HEK293 (cell line): ENCODE measurements at regions not wholly inside any gene's neighbourhood (a gene's known extent, or its start where the extent isn't known, plus 50 kb on each side); places are given as distances from the start of the nearest gene placed in this dataset.
"Not testable (repeated sequence)": the region's sequence is repeated elsewhere in the genome, so short reads cannot be mapped to it uniquely, and the experiment has no call there.

Experiments used
- CTCF ChIA-PET: fragments of 350-600 bp; formaldehyde crosslinking; extraction: SDS; loops from one replicate; lab custom pipeline; 2021; ENCODE audit warnings: antibody characterized with exemption; lab: Yijun Ruan, JAX
- POLR2A ChIA-PET: fragments of 300-600 bp; formaldehyde crosslinking; extraction: SDS; loops from one replicate; lab custom pipeline; 2020; ENCODE audit warnings: antibody characterized with exemption, inconsistent platforms; lab: Yijun Ruan, JAX
- H3K27ac ChIP-seq: fragments of 200-500 bp; sonication (Bioruptor generic); 2 replicates; pipeline ENCODE4 v1.5.1; 2014; ENCODE audit warnings: low read depth, low read length, control low read depth, inconsistent platforms; ENCODE audit errors: extremely low read depth
- H3K36me3 ChIP-seq, 2 experiments: fragments of 200-500 bp in 1 of 2; sonication (Bioruptor generic) in 1 of 2; 1 replicate in 1 of 2; 2 replicates in 1 of 2; pipeline ENCODE4 v1.5.1; 2014 to 2017; ENCODE audit warnings: inconsistent platforms in 2 of 2, low read length in 2 of 2; ENCODE audit not compliant: control insufficient read depth in 2 of 2, insufficient read depth in 1 of 2
- H3K4me1 ChIP-seq: fragments of 200-500 bp; sonication (Bioruptor generic); 2 replicates; pipeline ENCODE4 v1.5.1; 2014; ENCODE audit warnings: mild to moderate bottlenecking, low read length, inconsistent platforms; ENCODE audit not compliant: control insufficient read depth, insufficient read depth
- H3K4me3 ChIP-seq: 2 replicates; pipeline ENCODE4 v1.5.1; 2011; ENCODE audit warnings: low read depth, mild to moderate bottlenecking, control low read depth, low read length, moderate library complexity
- H3K9me3 ChIP-seq: fragments of 200-500 bp; sonication (Bioruptor generic); 2 replicates; pipeline ENCODE4 v1.5.1; 2014; ENCODE audit warnings: low read depth, low read length, inconsistent platforms; ENCODE audit not compliant: control insufficient read depth, insufficient read depth
- KLF1 ChIP-seq: fragments of 450-650 bp; formaldehyde crosslinking; IDR thresholded peaks from 2 replicates; pipeline ENCODE4 v1.5.1; 2016; ENCODE audit warnings: missing biosample characterization, missing genetic modification characterization
- KLF8 ChIP-seq: fragments of 450-650 bp; formaldehyde crosslinking; IDR thresholded peaks from 2 replicates; pipeline ENCODE4 v1.5.1; 2016; ENCODE audit warnings: missing biosample characterization, missing genetic modification characterization
- OSR2 ChIP-seq: fragments of 450-650 bp; formaldehyde crosslinking; IDR thresholded peaks from 2 replicates; pipeline ENCODE4 v1.5.1; 2016; ENCODE audit warnings: missing biosample characterization, missing genetic modification characterization
- TRIM28 ChIP-seq: IDR thresholded peaks from 2 replicates; pipeline ENCODE4 v1.6.1; 2011; ENCODE audit warnings: low read length, control low read depth, borderline replicate concordance
- ZNF112 ChIP-seq: fragments of 450-650 bp; formaldehyde crosslinking; IDR thresholded peaks from 2 replicates; pipeline ENCODE4 v1.5.0; 2017; ENCODE audit warnings: missing biosample characterization, missing genetic modification characterization
- ZNF16 ChIP-seq: fragments of 450-650 bp; formaldehyde crosslinking; IDR thresholded peaks from 2 replicates; pipeline ENCODE4 v1.5.1; 2016; ENCODE audit warnings: low read depth, missing biosample characterization, missing genetic modification characterization
- ZNF2 ChIP-seq: fragments of 450-650 bp; formaldehyde crosslinking; IDR thresholded peaks from 2 replicates; pipeline ENCODE4 v1.5.1; 2016; ENCODE audit warnings: missing biosample characterization, missing genetic modification characterization
- ZNF202 ChIP-seq: fragments of 450-650 bp; formaldehyde crosslinking; IDR thresholded peaks from 2 replicates; pipeline ENCODE4 v1.5.1; 2016; ENCODE audit warnings: missing biosample characterization, missing genetic modification characterization, borderline replicate concordance
- ZNF280C ChIP-seq: fragments of 450-650 bp; formaldehyde crosslinking; IDR thresholded peaks from 2 replicates; pipeline ENCODE4 v1.5.1; 2016; ENCODE audit warnings: missing biosample characterization, missing genetic modification characterization
- ZNF324 ChIP-seq: fragments of 450-650 bp; formaldehyde crosslinking; IDR thresholded peaks from 2 replicates; pipeline ENCODE4 v1.5.1; 2016; ENCODE audit warnings: missing biosample characterization, missing genetic modification characterization
- ZNF366 ChIP-seq: fragments of 450-650 bp; formaldehyde crosslinking; conservative IDR thresholded peaks from 2 replicates; pipeline ENCODE4 v1.5.1; 2016; ENCODE audit warnings: missing biosample characterization, missing genetic modification characterization
- ZNF37A ChIP-seq: fragments of 450-650 bp; IDR thresholded peaks from 2 replicates; pipeline ENCODE4 v1.5.1; 2018; ENCODE audit warnings: missing biosample characterization, missing genetic modification characterization
- ZNF394 ChIP-seq: fragments of 450-650 bp; formaldehyde crosslinking; IDR thresholded peaks from 2 replicates; pipeline ENCODE4 v1.5.1; 2016; ENCODE audit warnings: missing biosample characterization, missing genetic modification characterization, mild to moderate bottlenecking, moderate library complexity, borderline replicate concordance
- ZNF433 ChIP-seq: fragments of 450-650 bp; formaldehyde crosslinking; IDR thresholded peaks from 2 replicates; pipeline ENCODE4 v1.5.1; 2016; ENCODE audit warnings: missing biosample characterization, missing genetic modification characterization, low read depth
- ZNF48 ChIP-seq: fragments of 450-650 bp; formaldehyde crosslinking; IDR thresholded peaks from 2 replicates; pipeline ENCODE4 v1.5.1; 2016; ENCODE audit warnings: missing biosample characterization, missing genetic modification characterization
- ZNF600 ChIP-seq: fragments of 450-650 bp; formaldehyde crosslinking; IDR thresholded peaks from 2 replicates; pipeline ENCODE4 v1.5.1; 2016; ENCODE audit warnings: missing biosample characterization, missing genetic modification characterization
- ZNF670 ChIP-seq: fragments of 450-650 bp; formaldehyde crosslinking; IDR thresholded peaks from 2 replicates; pipeline ENCODE4 v1.5.1; 2016; ENCODE audit warnings: missing biosample characterization, missing genetic modification characterization, low read depth
- TF ChIP-seq, protein P1 (sequence below): fragments of 450-650 bp; formaldehyde crosslinking; conservative IDR thresholded peaks from 2 replicates; pipeline ENCODE4 v1.5.1; 2016; ENCODE audit warnings: low read depth, missing biosample characterization, missing genetic modification characterization
- TF ChIP-seq, protein P2 (sequence below): IDR thresholded peaks from 2 replicates; pipeline ENCODE4 v1.6.1; 2011; ENCODE audit warnings: mild to moderate bottlenecking, low read depth, low read length, borderline replicate concordance

- H3K27ac ChIP-seq, result no peak overlapping the region
- POLR2A ChIA-PET, result no interaction called here
- H3K4me3 ChIP-seq, result no peak overlapping the region
- no peaks in the 10 kb centered on the region for H3K9me3 ChIP-seq
- no peak for TF ChIP-seq KLF8
- TF ChIP-seq OSR2 (tag by site-specific recombination), result no peak
- TF ChIP-seq ZNF16, result no peak
- no peak for TF ChIP-seq KLF1 (tag by site-specific recombination)
- TF ChIP-seq ZNF433, result no peak
- no peak for TF ChIP-seq ZNF366 (tag by site-specific recombination)
- TF ChIP-seq ZNF394, result no peak
- TF ChIP-seq ZNF48 (tag by site-specific recombination), result no peak
- TF ChIP-seq ZNF600 (tag by site-specific recombination), result no peak
- TF ChIP-seq, protein P1, sequence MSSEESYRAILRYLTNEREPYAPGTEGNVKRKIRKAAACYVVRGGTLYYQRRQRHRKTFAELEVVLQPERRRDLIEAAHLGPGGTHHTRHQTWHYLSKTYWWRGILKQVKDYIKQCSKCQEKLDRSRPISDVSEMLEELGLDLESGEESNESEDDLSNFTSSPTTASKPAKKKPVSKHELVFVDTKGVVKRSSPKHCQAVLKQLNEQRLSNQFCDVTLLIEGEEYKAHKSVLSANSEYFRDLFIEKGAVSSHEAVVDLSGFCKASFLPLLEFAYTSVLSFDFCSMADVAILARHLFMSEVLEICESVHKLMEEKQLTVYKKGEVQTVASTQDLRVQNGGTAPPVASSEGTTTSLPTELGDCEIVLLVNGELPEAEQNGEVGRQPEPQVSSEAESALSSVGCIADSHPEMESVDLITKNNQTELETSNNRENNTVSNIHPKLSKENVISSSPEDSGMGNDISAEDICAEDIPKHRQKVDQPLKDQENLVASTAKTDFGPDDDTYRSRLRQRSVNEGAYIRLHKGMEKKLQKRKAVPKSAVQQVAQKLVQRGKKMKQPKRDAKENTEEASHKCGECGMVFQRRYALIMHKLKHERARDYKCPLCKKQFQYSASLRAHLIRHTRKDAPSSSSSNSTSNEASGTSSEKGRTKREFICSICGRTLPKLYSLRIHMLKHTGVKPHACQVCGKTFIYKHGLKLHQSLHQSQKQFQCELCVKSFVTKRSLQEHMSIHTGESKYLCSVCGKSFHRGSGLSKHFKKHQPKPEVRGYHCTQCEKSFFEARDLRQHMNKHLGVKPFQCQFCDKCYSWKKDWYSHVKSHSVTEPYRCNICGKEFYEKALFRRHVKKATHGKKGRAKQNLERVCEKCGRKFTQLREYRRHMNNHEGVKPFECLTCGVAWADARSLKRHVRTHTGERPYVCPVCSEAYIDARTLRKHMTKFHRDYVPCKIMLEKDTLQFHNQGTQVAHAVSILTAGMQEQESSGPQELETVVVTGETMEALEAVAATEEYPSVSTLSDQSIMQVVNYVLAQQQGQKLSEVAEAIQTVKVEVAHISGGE (tag by site-specific recombination), result no peak
- no peak for TF ChIP-seq ZNF37A (tag by site-specific recombination)
- TF ChIP-seq ZNF112 (tag by site-specific recombination), result no peak
- TF ChIP-seq ZNF670 (tag by site-specific recombination), result no peak
- no peak for TF ChIP-seq ZNF2
- no peak for TF ChIP-seq TRIM28
- TF ChIP-seq ZNF324, result no peak
- TF ChIP-seq, protein P2, sequence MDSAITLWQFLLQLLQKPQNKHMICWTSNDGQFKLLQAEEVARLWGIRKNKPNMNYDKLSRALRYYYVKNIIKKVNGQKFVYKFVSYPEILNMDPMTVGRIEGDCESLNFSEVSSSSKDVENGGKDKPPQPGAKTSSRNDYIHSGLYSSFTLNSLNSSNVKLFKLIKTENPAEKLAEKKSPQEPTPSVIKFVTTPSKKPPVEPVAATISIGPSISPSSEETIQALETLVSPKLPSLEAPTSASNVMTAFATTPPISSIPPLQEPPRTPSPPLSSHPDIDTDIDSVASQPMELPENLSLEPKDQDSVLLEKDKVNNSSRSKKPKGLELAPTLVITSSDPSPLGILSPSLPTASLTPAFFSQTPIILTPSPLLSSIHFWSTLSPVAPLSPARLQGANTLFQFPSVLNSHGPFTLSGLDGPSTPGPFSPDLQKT, result no peak
- TF ChIP-seq ZNF202 (tag by site-specific recombination), result no peak
- no peak for TF ChIP-seq ZNF280C (tag by site-specific recombination)
- H3K36me3 ChIP-seq, result no peaks in the 10 kb centered on the region
- CTCF ChIA-PET, result interaction anchor here (0.9 kb wide), 1 partner anchor 17 kb away, joined by 3 read pairs; no protein-coding TSS in a partner anchor
- H3K4me1 ChIP-seq, result no peaks in the 10 kb centered on the region
These were observed 93.4 kb upstream of the TMEM132D start for GRCh38 chr12:129997239-129997638.

DNA sequence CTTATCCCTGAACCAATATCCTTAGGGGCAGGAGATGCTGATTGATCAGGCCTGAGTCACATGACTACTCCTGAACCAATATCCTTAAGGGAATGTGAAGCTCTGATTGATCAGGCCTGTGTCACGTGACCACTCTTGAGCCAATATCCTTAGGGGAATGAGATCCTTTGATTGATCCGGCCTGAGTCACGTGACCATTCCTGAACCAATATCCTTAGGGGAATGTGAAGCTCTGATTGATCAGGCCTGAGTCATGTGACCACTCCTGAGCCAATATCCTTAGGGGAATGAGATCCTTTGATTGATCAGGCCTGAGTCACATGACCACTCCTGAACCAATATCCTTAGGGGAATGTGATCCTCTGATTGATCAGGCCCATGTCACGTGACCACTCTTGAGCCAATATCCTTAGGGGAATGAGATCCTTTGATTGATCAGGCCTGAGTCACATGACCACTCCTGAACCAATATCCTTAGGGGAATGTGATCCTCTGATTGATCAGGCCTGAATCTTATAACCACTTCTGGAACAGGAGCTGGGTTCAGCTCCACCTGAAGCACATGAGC is 100.6 kb upstream of the TMEM132D start:
- H3K27ac ChIP-seq, H3K4me3 ChIP-seq, H3K9me3 ChIP-seq, H3K4me1 ChIP-seq, H3K36me3 ChIP-seq, POLR2A ChIA-PET: not testable (repeated sequence)
- CTCF ChIA-PET, result interaction anchor here (0.9 kb wide), 1 partner anchor 23 kb away, joined by 3 read pairs; no protein-coding TSS in a partner anchor
